ENCODE measurements at regions not wholly inside any gene's neighbourhood (a gene's known extent, or its start where the extent isn't known, plus 50 kb on each side); places are given as distances from the start of the nearest gene placed in this dataset.
A peak's percentile ranks its signal among the peaks of the same experiment; 100 is the strongest.

GRCh38 chr10:113368666-113369364 lies 184.0 kb upstream of the HABP2 start:
- DNase-seq = no peak

GRCh38 chr10:113369365-113369694 lies 183.5 kb upstream of the HABP2 start:
- no peak for DNase-seq

- DNase-seq = no peak
These were observed 176.4 kb upstream of the HABP2 start for GRCh38 chr10:113376428-113376827.

DNA sequence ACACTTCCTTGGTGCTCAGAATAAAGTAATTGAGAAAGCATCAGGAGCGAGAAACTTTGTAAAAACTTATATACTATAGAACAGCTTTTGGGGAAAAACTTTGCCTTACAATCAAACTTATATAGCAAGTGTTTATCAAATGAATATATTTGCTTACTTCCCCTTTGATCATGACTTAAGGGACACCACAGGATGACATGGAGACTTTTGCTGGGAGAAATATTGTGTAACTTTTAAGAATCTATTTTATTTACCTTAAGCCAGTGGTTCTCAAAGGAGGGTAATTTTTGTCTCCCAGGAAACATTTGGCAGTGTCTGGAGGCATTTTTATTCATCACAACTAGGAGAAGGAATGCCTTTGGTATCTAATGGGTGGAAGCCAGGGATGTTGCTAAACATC lies 173.8 kb upstream of the HABP2 start:
- DNase-seq = no peak

DNA sequence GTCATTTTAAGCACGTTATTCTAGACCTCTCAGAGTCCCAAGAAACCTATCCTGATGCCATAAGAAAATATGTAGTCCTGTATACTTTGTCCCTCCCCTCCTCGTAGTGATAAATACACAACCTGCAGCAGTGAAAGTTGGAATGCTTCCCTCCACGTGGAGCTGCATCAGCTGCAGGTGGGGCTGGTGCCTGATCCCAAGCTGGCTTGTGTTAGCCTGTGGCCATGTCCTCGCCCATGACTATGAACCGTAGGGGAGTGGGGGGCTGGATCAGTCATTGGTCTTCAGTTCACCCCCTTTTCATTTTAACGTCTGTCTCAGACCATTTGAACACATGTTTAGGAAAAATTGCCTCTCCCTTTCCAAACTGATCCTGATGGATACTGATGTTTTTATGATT lies 171.4 kb upstream of the HABP2 start:
- no peak for DNase-seq

- DNase-seq = no peak
These were observed 170.8 kb upstream of the HABP2 start for GRCh38 chr10:113381981-113382509.

DNA sequence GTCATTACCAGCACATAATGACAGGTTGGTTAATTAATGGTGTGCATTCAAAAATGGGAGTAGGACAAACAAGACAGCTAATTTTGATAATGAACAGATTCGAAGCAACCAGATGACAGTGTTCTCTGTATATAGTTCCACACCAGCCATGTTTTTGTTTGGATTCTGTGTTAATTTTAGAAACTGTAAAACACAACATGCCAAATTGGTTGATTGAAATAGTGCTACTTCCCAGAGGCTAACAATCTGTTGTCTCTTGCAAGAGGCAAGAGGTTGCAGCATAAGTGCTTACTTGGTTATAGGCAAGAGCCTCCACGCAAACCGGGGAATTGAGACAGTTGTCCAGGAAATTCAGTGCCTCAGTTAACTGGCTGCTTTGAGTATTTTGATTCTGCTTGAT lies 170.2 kb upstream of the HABP2 start:
- no peak for DNase-seq

- no peak for DNase-seq
These were observed 168.7 kb upstream of the HABP2 start for GRCh38 chr10:113384181-113384580.

- DNase-seq = peak; percentile 28
These were observed 167.5 kb upstream of the HABP2 start for GRCh38 chr10:113385021-113385999.

DNA sequence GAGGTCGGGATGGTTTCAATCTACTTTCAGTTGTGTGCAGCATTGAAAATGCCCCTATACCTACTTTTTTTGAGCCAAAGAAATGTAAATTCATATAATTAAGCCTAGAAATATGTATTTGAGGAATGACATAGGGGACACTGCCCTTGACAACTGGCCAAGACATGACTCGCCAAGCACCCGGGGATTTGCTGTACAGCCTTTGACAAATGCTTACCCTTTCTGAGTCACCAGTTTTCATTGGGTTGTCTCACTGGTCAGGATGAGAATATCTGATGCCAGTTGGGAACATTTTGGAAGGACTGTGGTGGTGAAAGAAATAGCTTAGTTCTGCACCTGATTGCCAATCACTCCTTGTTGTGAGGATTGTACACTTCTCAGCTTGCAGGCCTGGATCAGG lies 166.8 kb upstream of the HABP2 start:
- DNase-seq = no peak

DNA sequence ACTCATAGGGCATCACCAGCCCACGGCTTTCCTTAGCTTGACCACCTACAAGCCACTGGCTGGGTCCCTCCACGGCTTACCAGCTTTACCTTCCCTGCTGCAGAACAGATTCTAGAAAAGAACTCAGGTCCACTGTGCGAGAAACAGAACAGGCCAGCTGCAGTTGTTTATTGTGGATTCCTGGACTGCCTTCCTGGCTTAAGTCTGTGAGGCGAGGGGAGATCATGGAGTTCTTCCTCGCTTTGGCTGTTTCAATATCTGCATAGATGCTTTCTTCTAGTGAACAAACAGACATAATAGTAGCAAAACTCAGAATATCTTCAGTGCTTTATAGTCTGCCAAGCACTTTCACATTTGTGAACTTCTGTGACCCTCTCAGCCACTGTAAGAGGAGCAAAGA lies 162.9 kb upstream of the HABP2 start:
- no peak for DNase-seq

DNA sequence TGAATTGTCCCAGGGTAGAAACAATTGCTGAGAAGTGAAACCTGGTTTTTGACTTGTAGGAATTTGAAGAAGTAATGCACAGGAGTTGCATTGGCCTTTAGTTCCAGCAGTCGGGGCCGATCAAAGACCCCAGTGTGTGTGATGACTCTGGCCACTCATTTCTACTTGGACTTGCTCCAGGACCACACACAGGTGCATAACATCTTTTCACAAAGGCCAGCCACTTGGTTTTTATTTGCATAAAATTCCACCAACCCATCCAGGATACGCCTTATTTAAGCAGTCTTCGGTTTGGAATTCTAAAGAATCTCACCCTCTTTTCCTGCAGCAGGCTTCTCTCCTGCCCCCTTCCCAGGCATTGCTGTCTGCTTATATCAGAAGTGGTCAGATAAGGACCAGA lies 162.0 kb upstream of the HABP2 start:
- no peak for DNase-seq

GRCh38 chr10:113397047-113397446 lies 155.8 kb upstream of the HABP2 start:
- DNase-seq = no peak

DNA sequence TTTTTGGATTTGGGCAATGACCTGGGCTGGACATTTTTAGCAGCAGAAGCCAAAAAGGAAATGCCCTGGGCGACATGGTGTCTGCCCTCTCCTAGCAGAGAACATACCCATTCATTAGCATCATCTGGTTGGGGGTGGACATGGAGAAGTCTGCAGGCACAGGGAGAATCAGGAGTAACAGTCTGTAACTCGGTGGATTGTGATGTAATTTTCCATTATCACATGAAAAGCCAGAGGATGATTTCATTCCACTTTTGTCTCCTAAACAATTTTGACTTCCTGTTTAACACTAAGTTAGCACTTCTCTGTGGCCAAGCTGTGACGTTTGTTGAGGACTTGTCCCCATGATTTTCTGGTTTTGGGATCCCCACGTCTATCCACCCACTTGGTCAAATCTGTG lies 153.8 kb upstream of the HABP2 start:
- no peak for DNase-seq

DNA sequence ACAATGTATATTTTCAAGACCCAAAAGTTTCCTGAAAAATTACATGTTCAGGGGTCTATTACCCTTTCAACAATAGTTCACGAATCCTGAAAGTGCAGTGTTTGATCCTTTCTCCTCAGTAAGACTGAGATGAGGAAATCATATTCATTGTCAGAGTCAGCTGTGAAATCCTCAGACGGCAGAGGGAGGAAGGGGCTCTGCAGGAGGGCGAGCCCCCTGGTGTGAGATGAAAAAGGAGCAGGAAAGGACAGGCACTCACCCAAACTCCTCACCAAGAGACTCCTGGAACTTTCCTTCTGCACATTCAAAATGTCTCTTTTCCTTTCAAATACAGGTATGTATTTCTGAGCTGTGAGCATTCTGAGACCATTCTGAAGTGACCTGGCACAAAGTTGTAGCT lies 150.3 kb upstream of the HABP2 start:
- no peak for DNase-seq

DNA sequence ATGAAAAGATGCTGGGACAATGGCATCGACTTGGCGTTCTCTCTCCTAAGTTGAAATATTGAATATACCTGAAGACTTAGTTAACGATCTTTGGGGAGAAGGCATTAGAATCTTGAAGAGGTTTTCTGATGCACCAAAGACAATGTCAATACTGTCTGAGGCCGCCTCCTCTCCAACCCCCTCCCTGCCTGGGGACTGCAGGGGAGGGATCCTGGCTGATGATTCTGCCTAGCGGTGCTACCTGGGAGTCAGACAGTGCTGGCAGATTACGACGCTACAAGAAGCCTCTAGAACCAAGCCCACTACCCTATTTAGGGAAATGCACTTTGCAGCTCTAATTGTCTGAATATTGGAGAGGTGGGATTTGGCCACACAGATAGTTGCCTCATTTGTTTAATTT lies 145.6 kb upstream of the HABP2 start:
- DNase-seq = no peak

- DNase-seq = no peak
These were observed 143.7 kb upstream of the HABP2 start for GRCh38 chr10:113409175-113409574.

DNA sequence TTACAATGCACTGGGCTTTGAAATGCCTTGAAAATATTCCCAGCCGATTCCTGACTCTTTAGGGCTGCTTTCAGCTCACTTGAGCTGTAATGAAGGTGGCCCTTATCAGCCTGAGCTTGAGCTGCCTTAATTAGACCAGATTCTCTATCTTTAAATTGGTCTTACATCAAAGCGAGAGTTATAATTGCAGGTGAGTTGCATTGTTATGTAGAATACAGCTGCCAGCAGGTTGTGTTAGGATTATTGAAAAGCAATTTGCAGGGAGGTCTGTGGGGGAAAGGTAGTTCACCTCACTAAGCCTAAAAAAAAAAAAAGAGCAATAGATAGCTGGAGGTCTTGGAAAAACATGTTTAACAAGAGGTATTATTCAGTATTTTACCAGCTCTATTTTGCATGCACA lies 142.2 kb upstream of the HABP2 start:
- DNase-seq = no peak

GRCh38 chr10:113411456-113411855 lies 141.4 kb upstream of the HABP2 start:
- no peak for DNase-seq

- DNase-seq = no peak
These were observed 140.7 kb upstream of the HABP2 start for GRCh38 chr10:113412161-113412560.

- no peak for DNase-seq
These were observed 138.3 kb upstream of the HABP2 start for GRCh38 chr10:113414543-113414942.

DNA sequence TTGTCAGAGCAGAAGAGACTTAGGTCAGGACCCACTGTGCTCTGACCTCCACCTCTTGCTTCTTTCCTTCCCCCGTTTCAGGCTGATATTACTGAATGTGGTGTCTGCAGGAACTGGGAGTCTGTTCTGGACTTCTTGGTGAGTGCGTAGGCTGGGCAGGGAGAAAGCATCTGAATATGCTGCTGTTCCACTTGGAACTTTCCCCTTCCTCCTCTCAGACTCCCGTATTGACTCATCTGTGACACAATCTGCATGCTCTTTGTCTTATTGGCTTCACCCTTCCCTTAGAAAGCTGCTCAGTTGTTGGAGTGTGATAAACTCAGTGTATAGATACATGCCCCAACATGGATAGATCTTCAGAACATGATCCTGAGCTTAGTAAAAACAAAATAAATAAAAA lies 137.6 kb upstream of the HABP2 start:
- DNase-seq = no peak

DNA sequence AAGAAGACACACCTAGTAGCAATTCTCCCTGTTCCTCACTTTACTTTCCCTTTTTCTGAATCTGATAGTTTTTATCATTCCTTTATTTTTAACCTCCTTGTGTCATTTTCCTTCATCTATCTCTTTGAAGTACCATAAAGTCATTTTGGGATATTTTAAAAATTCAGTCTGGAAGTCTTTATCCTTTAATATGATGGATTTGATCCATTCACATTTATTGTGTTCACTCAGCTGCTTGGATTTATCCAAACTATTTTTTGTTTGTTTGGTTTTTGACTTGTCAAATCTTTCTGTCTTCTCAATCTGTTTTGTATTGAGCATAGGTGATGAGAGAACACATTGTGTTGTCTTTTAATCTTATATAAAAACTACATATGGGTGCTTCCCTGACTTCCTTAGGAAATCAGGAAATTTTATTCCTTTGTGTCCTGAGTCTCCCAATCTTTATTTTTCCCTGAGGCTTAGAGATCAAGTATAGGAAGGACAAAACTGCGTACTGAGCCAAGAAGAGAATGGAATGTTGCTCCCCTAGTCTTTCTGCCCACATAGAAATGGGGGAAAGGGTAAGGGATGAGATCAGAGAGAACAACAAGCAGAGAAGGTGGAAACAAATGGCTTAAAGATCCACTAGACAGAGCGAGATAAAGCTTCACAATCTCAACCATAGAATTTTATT lies 132.7 kb upstream of the HABP2 start:
- no peak for DNase-seq
